ENCODE measurements at regions not wholly inside any gene's neighbourhood (a gene's known extent, or its start where the extent isn't known, plus 50 kb on each side); places are given as distances from the start of the nearest gene placed in this dataset.

- H3K27ac ChIP-seq (replicated peaks), result no peak overlapping the region
- TF ChIP-seq CTCF (IDR thresholded peaks at IDR 0.05; ENCODE audit: borderline replicate concordance), result no peak
- no peak overlapping the region for H3K4me3 ChIP-seq
- no peaks in the 10 kb centered on the region for H3K36me3 ChIP-seq
- no peak for DNase-seq
- no peaks in the 10 kb centered on the region for H3K4me1 ChIP-seq
- peaks cover 4% of the 10 kb centered on the region for H3K27me3 ChIP-seq (ENCODE audit: low read depth)
- peaks cover 3% of the 10 kb centered on the region for H3K9me3 ChIP-seq (replicated peaks)
- intact Hi-C loops (cut with micrococcal nuclease), result no loop called here
These were observed 89.9 kb upstream of the DHX15 start for GRCh38 chr4:24674279-24674678.

GRCh38 chr4:24675721-24676389 lies 91.5 kb upstream of the DHX15 start:
- intact Hi-C loops (cut with micrococcal nuclease), result no loop called here
- H3K4me3 ChIP-seq, result no peak overlapping the region
- no peaks in the 10 kb centered on the region for H3K4me1 ChIP-seq
- TF ChIP-seq CTCF (IDR thresholded peaks at IDR 0.05; ENCODE audit: borderline replicate concordance), result no peak
- H3K36me3 ChIP-seq, result no peaks in the 10 kb centered on the region
- H3K27me3 ChIP-seq (ENCODE audit: low read depth), result peaks cover 10% of the 10 kb centered on the region
- H3K9me3 ChIP-seq (replicated peaks), result peaks cover 3% of the 10 kb centered on the region
- H3K27ac ChIP-seq (replicated peaks), result no peak overlapping the region
- no peak for DNase-seq

GRCh38 chr4:24677909-24678308 lies 93.6 kb upstream of the DHX15 start:
- Histone ChIP-seq H3K9me3 (replicated peaks) (peaks cover 3% of the 10 kb centered on the region), H3K4me1 (no peaks in the 10 kb centered on the region), H3K4me3 (no peak overlapping the region), H3K36me3 (no peaks in the 10 kb centered on the region), H3K27ac (replicated peaks) (no peak overlapping the region), H3K27me3 (ENCODE audit: low read depth) (peaks cover 10% of the 10 kb centered on the region)
- intact Hi-C loops (cut with micrococcal nuclease), result no loop called here
- DNase-seq, result no peak
- TF ChIP-seq CTCF (IDR thresholded peaks at IDR 0.05; ENCODE audit: borderline replicate concordance), result no peak

GRCh38 chr4:24680746-24681448 lies 96.5 kb upstream of the DHX15 start:
- no peak for DNase-seq
- Histone ChIP-seq H3K4me1 (no peaks in the 10 kb centered on the region), H3K27ac (replicated peaks) (no peak overlapping the region), H3K4me3 (no peak overlapping the region), H3K36me3 (no peaks in the 10 kb centered on the region), H3K27me3 (ENCODE audit: low read depth) (peaks cover 10% of the 10 kb centered on the region), H3K9me3 (replicated peaks) (peaks cover 3% of the 10 kb centered on the region)
- intact Hi-C loops (cut with micrococcal nuclease), result no loop called here
- no peak for TF ChIP-seq CTCF (IDR thresholded peaks at IDR 0.05; ENCODE audit: borderline replicate concordance)

- Histone ChIP-seq H3K4me1 (no peaks in the 10 kb centered on the region), H3K9me3 (replicated peaks) (no peaks in the 10 kb centered on the region), H3K4me3 (no peak overlapping the region), H3K27me3 (ENCODE audit: low read depth) (peaks cover 10% of the 10 kb centered on the region), H3K27ac (replicated peaks) (no peak overlapping the region), H3K36me3 (no peaks in the 10 kb centered on the region)
- TF ChIP-seq CTCF (IDR thresholded peaks at IDR 0.05; ENCODE audit: borderline replicate concordance), result peak; percentile 16
- DNase-seq, result no peak
- intact Hi-C loops (cut with micrococcal nuclease), result no loop called here
These were observed 98.8 kb upstream of the DHX15 start for GRCh38 chr4:24683116-24683515.
